ENCODE measurements at regions not wholly inside any gene's neighbourhood (a gene's known extent, or its start where the extent isn't known, plus 50 kb on each side); places are given as distances from the start of the nearest gene placed in this dataset.

- no peak for TF ChIP-seq SP1 (IDR thresholded peaks at IDR 0.05; ENCODE audit: low read depth, low read length)
These were observed 277.4 kb downstream of the DAD1 start (continued) for GRCh38 chr14:22311636-22312035.

- Histone ChIP-seq H3K79me1 (ENCODE audit: low read depth, low read length) (no peaks in the 10 kb centered on the region), H3K79me2 (ENCODE audit: control insufficient read depth in 1 of 2, insufficient read depth in 2 of 2, low read length in 2 of 2) (no peaks in the 10 kb centered on the region), H2BK120ac (replicated peaks; ENCODE audit: low read depth, low read length) (no peak overlapping the region), H4K5ac (ENCODE audit: insufficient read length, low read depth, low read length) (no peak overlapping the region), H3K4me2 (ENCODE audit: insufficient read depth in 1 of 2, low read depth in 2 of 2, low read length in 2 of 2) (no peak overlapping the region), H2AFZ (ENCODE audit: low read length) (no peak overlapping the region), H3K56ac (replicated peaks; ENCODE audit: insufficient read length, low read depth, low read length) (no peak overlapping the region), H3K4me1 (replicated peaks in 1 of 4; ENCODE audit: control insufficient read depth in 3 of 4, insufficient read depth in 4 of 4, low read length in 3 of 4) (no peaks in the 10 kb centered on the region), H2BK20ac (ENCODE audit: low read length) (no peak overlapping the region), H3K27me3 (replicated peaks in 1 of 4; ENCODE audit: control insufficient read depth in 3 of 4, extremely low read depth in 1 of 4, insufficient read depth in 3 of 4, low read length in 3 of 4) (no peaks in the 10 kb centered on the region), H2AK5ac (ENCODE audit: low read depth, low read length) (no peak overlapping the region), H2BK15ac (ENCODE audit: low read length) (no peak overlapping the region), H4K8ac (ENCODE audit: extremely low read depth, insufficient read depth, low read length) (no peak overlapping the region), H3K14ac (ENCODE audit: insufficient read length) (no peak overlapping the region), H3K23me2 (ENCODE audit: low read depth, low read length) (no peaks in the 10 kb centered on the region), H2BK5ac (ENCODE audit: low read depth, low read length) (no peak overlapping the region), H3K23ac (ENCODE audit: insufficient read length) (no peak overlapping the region), H3K18ac (ENCODE audit: extremely low read depth, low read length) (no peak overlapping the region), H3K27ac (ENCODE audit: low read depth, low read length) (no peak overlapping the region), H3K9ac (replicated peaks in 1 of 4; ENCODE audit: extremely low read depth in 1 of 4, low read depth in 3 of 4, low read length in 3 of 4) (no peak overlapping the region), H3K4me3 (ENCODE audit: extremely low read depth in 1 of 4, insufficient read depth in 2 of 4, low read depth in 3 of 4, low read length in 4 of 4) (no peak overlapping the region), H3K4ac (replicated peaks; ENCODE audit: insufficient read length, low read depth, low read length) (no peak overlapping the region), H4K20me1 (replicated peaks in 1 of 2; ENCODE audit: control insufficient read depth in 1 of 2, insufficient read depth in 2 of 2, low read length in 2 of 2) (no peaks in the 10 kb centered on the region), H4K91ac (replicated peaks; ENCODE audit: insufficient read length, low read length) (no peak overlapping the region), H3K9me3 (ENCODE audit: insufficient read depth in 2 of 2, low read depth in 1 of 2, low read length in 1 of 2) (no peaks in the 10 kb centered on the region), H2BK12ac (ENCODE audit: low read depth, low read length) (no peak overlapping the region), H3K36me3 (ENCODE audit: control insufficient read depth in 2 of 4, insufficient read depth in 4 of 4, low read length in 3 of 4) (no peaks in the 10 kb centered on the region)
- WGBS, 2 experiments (ENCODE audit: extremely low coverage in 1 of 2, insufficient coverage in 1 of 2, insufficient read length in 1 of 2, insufficient replicate concordance in 2 of 2, low coverage in 1 of 2, low lambda C conversion rate in 2 of 2, missing lambda C conversion rate in 1 of 2), result 87% methylated on average over 5 of the region's 5 CpGs; no CpG with 5 or more reads in 1 of the 2 experiments
- ChIA-PET POLR2A (ENCODE audit: partially characterized antibody) (no interaction called here), CTCF (ENCODE audit: partially characterized antibody) (no interaction called here)
- FAIRE-seq (no peak), DNase-seq (ENCODE audit: low read depth in 1 of 2, low spot score in 2 of 2) (no peak)
- TF ChIP-seq YY1 (IDR thresholded peaks at IDR 0.05; ENCODE audit: low read depth, low read length) (no peak), KDM4A (IDR thresholded peaks at IDR 0.05; ENCODE audit: low read depth, low read length, severe bottlenecking) (no peak), KDM1A (IDR thresholded peaks at IDR 0.05; ENCODE audit: borderline replicate concordance, low read length) (no peak), ASH2L (IDR thresholded peaks at IDR 0.05; ENCODE audit: low read length) (no peak), SP2 (IDR thresholded peaks at IDR 0.05; ENCODE audit: low read length) (no peak), SIN3A (conservative IDR thresholded peaks at IDR 0.05 in 1 of 2, IDR thresholded peaks at IDR 0.05 in 1 of 2; ENCODE audit: low read depth in 1 of 2, low read length in 2 of 2) (no peak), E2F6 (IDR thresholded peaks at IDR 0.05) (no peak), ATF3 (IDR thresholded peaks at IDR 0.05; ENCODE audit: insufficient read depth, low read depth, low read length) (no peak), NANOG (IDR thresholded peaks at IDR 0.05; ENCODE audit: insufficient read depth, low read depth, low read length, poor library complexity, severe bottlenecking) (no peak), KDM5A (IDR thresholded peaks at IDR 0.05; ENCODE audit: low read length) (no peak), CHD1 (IDR thresholded peaks at IDR 0.05; ENCODE audit: low read depth, low read length) (no peak), POLR2AphosphoS5 (IDR thresholded peaks at IDR 0.05; ENCODE audit: low read depth, low read length) (no peak)
These were observed 283.4 kb downstream of the DAD1 start for GRCh38 chr14:22305607-22306006.
